ENCODE measurements at regions not wholly inside any gene's neighbourhood (a gene's known extent, or its start where the extent isn't known, plus 50 kb on each side); places are given as distances from the start of the nearest gene placed in this dataset.

DNA sequence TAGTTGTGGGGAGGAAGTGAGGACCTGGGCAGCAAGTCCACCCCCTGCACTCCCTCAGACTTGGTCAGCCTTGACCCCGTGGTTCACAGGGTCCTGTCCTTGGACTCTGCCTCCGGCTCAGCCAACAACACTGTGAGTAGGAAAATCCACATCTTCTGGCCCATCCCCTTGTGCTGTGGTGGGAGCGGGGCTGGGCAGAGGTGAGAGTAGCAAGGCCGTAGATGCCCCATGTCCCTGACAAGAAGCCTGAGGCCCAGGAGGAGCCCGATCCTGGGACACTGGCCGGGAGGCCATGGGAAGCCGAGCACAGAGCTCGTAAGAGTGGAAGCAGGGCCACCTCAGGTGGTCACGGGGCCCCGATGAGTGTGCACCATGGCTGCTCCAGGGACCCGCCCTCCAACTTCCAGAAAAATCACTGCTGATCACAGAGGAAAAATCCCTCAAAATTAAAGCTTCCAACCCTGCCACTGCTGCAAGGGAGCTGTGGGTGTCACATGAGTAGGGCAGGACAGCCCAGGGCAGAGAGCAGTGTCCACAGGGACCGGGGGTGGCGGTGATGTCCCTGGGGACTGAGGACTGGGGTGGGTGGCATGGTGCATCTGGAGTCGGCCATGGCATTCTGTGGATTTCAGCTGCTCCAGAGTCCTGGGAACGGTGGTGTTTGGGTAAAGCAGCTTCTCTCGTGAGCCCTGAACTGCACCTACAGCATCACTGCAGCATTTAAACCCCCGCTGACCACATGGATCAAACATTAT lies 189.4 kb downstream of the DLL1 start:
- Histone ChIP-seq H3K27me3 (ENCODE audit: control insufficient read depth, insufficient read depth, low read length) (no peaks in the 10 kb centered on the region), H3K4me3 (ENCODE audit: low read depth, low read length) (no peak overlapping the region), H3K36me3 (ENCODE audit: control insufficient read depth, insufficient read depth, low read length) (no peaks in the 10 kb centered on the region)
- no peak for DNase-seq (ENCODE audit: low read depth)
- no peak for FAIRE-seq
- TF ChIP-seq CTCF (IDR thresholded peaks at IDR 0.05; ENCODE audit: insufficient read depth, low read length, severe bottlenecking): no peak

DNA sequence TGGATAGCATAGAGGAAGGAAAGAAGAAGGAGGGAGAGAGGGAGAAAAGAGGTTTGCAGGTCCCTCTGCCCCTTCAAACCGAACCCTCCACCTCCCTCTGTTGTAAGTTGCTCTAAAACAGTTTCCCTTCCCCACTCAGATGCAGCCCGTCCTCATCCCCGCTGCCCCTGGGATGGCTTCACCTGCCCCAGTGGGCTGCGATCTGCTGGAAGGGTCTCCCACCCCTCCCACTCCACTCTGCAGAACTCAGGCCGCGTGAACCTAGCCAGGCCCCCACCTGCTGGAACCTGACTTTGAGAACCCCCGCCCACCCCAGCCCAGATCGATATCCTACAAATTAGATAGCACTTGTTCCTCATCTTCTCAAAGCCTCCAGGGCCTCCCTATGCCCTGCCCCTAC lies 190.8 kb downstream of the DLL1 start:
- FAIRE-seq (no peak), DNase-seq (ENCODE audit: low read depth) (no peak)
- no peak for TF ChIP-seq CTCF (IDR thresholded peaks at IDR 0.05; ENCODE audit: insufficient read depth, low read length, severe bottlenecking)
- Histone ChIP-seq H3K27me3 (ENCODE audit: control insufficient read depth, insufficient read depth, low read length) (peaks cover under 1% of the 10 kb centered on the region), H3K4me3 (ENCODE audit: low read depth, low read length) (no peak overlapping the region), H3K36me3 (ENCODE audit: control insufficient read depth, insufficient read depth, low read length) (no peaks in the 10 kb centered on the region)

DNA sequence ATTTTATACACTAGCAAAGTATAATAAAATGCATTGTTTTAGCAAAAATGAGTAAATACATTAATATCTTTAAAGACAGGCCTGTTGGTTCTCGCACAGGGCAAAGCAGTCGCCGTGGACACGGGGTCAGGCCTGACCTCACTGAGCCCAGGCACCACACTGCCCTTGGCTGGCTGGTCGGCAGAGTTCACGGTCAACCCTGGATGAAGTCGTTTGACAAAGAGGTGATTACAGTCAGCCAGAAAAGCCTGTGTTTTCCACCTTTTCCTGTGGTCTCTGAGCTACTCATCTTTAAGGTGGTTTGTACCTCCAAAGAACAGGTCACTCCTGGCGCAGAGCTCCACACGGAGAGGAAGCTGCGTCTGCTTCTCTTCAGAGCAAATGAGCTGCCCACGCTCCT lies 191.5 kb downstream of the DLL1 start:
- Histone ChIP-seq H3K4me3 (ENCODE audit: low read depth, low read length) (no peak overlapping the region), H3K27me3 (ENCODE audit: control insufficient read depth, insufficient read depth, low read length) (peaks cover 4% of the 10 kb centered on the region), H3K36me3 (ENCODE audit: control insufficient read depth, insufficient read depth, low read length) (no peaks in the 10 kb centered on the region)
- DNase-seq (ENCODE audit: low read depth): no peak
- no peak for FAIRE-seq
- no peak for TF ChIP-seq CTCF (IDR thresholded peaks at IDR 0.05; ENCODE audit: insufficient read depth, low read length, severe bottlenecking)

DNA sequence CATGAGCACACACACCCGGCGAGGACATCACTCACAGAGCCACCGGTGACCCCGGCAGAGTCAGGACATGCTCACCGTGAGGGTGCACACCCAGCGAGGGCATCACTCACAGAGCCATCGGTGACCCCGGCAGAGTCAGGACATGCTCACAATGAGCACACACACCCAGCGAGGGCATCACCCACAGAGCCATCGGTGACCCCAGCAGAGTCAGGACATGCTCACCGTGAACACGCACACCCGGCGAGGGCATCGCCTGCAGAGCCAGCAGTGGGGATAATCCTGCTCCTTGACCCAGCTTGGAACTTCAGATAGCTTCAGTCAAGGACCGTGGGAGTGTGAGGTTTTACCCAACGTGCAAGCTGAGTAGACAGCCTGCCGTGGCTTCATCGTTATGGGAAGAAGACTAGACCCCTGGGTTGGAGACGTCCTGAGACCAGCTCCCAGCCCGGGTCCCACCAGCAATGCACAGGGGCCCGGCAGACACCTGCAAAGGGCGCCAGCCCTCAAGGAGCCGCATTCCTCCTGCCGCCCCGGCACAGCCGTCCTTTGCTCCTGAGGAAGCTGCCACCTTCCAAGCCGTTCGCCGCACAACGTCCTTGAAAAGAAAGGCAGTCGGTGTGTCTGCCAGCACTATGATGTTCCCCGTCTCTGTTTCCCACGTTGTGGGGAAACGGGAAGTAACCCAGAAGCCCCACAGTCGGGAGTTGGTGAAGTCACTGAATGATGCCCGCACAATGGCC lies 192.3 kb downstream of the DLL1 start:
- peak; percentile 36 for FAIRE-seq
- no peaks in the 10 kb centered on the region for H3K36me3 ChIP-seq (ENCODE audit: control insufficient read depth, insufficient read depth, low read length)
- no peak for DNase-seq (ENCODE audit: low read depth)
- H3K4me3 ChIP-seq (ENCODE audit: low read depth, low read length): no peak overlapping the region
- peaks cover 4% of the 10 kb centered on the region for H3K27me3 ChIP-seq (ENCODE audit: control insufficient read depth, insufficient read depth, low read length)
- TF ChIP-seq CTCF (IDR thresholded peaks at IDR 0.05; ENCODE audit: insufficient read depth, low read length, severe bottlenecking): no peak

GRCh38 chr6:170097505-170098427 lies 193.1 kb downstream of the DLL1 start:
- no peak for TF ChIP-seq CTCF (IDR thresholded peaks at IDR 0.05; ENCODE audit: insufficient read depth, low read length, severe bottlenecking)
- DNase-seq (ENCODE audit: low read depth): no peak
- FAIRE-seq: no peak
- Histone ChIP-seq H3K4me3 (ENCODE audit: low read depth, low read length) (no peak overlapping the region), H3K27me3 (ENCODE audit: control insufficient read depth, insufficient read depth, low read length) (peaks cover 4% of the 10 kb centered on the region), H3K36me3 (ENCODE audit: control insufficient read depth, insufficient read depth, low read length) (no peaks in the 10 kb centered on the region)
